SK-N-SH (cell line): ENCODE measurements at regions not wholly inside any gene's neighbourhood (a gene's known extent, or its start where the extent isn't known, plus 50 kb on each side); places are given as distances from the start of the nearest gene placed in this dataset.

Experiments
- CTCF ChIA-PET: fragments of 300-600, 350-600 bp; formaldehyde crosslinking; extraction: SDS; loops from one replicate; lab custom pipeline; 2021; lab: Yijun Ruan, JAX
- POLR2A ChIA-PET: fragments of 350-600 bp; sonication (Branson Sonifier 250); formaldehyde crosslinking; extraction: SDS; loops from one replicate; lab custom pipeline; 2020; ENCODE audit warnings: antibody characterized with exemption, inconsistent platforms; lab: Yijun Ruan, JAX
- DNase-seq: peaks from one replicate; pipeline ENCODE4 v3.0.0; 2012
- H2AFZ ChIP-seq: fragments of 200-600 bp; sonication (generic); 2 replicates; pipeline ENCODE4 v1.8.1; 2016; ENCODE audit warnings: antibody characterized with exemption, mild to moderate bottlenecking, low read depth
- H3F3A ChIP-seq: fragments of 200-600 bp; sonication (generic); replicated peaks from 2 replicates; pipeline ENCODE3; 2016; ENCODE audit warnings: antibody characterized with exemption, mild to moderate bottlenecking; ENCODE audit not compliant: insufficient read depth
- H3K27ac ChIP-seq, 2 experiments: fragments of 200-500 bp in 1 of 2; fragments of 200-600 bp in 1 of 2; sonication (Bioruptor generic) in 1 of 2; sonication (generic), shearing (Covaris generic) in 1 of 2; 2 replicates each; pipeline versions ENCODE4 v1.5.1 to v1.6.1; 2014 to 2016; ENCODE audit warnings: low read depth in 2 of 2, inconsistent platforms in 1 of 2, low read length in 1 of 2, mild to moderate bottlenecking in 1 of 2, mixed read lengths in 1 of 2
- H3K27me3 ChIP-seq: fragments of 200-600 bp; sonication (generic), shearing (Covaris generic); 2 replicates; pipeline ENCODE4 v1.6.1; 2016; ENCODE audit warnings: mixed run types; ENCODE audit not compliant: insufficient read depth
- H3K36me3 ChIP-seq, 2 experiments: fragments of 200-500 bp in 1 of 2; fragments of 200-600 bp in 1 of 2; sonication (Bioruptor generic) in 1 of 2; sonication (generic) in 1 of 2; replicated peaks in 1 of 2; 2 replicates each; pipeline versions ENCODE3 to v1.5.1; 2014 to 2016; ENCODE audit warnings: low read length in 1 of 2, mild to moderate bottlenecking in 1 of 2; ENCODE audit not compliant: insufficient read depth in 2 of 2, control insufficient read depth in 1 of 2
- H3K4me1 ChIP-seq, 2 experiments: fragments of 200-500 bp in 1 of 2; fragments of 200-600 bp in 1 of 2; sonication (Bioruptor generic) in 1 of 2; sonication (generic), shearing (Covaris generic) in 1 of 2; 2 replicates each; pipeline versions ENCODE4 v1.5.1 to v1.6.1; 2014 to 2016; ENCODE audit warnings: low read depth in 1 of 2, low read length in 1 of 2, mixed run types in 1 of 2; ENCODE audit not compliant: insufficient read depth in 2 of 2, control insufficient read depth in 1 of 2
- H3K4me2 ChIP-seq: fragments of 200-600 bp; sonication (generic), shearing (Covaris generic); 2 replicates; pipeline ENCODE4 v1.6.1; 2017; ENCODE audit warnings: mixed run types
- H3K4me3 ChIP-seq, 2 experiments: fragments of 200-500 bp in 1 of 2; fragments of 200-600 bp in 1 of 2; sonication (Bioruptor generic) in 1 of 2; sonication (generic), shearing (Covaris generic) in 1 of 2; 2 replicates each; pipeline versions ENCODE4 v1.5.1 to v1.8.1; 2014 to 2016; ENCODE audit warnings: low read depth in 2 of 2, inconsistent platforms in 1 of 2, low read length in 1 of 2, mild to moderate bottlenecking in 1 of 2, mixed read lengths in 1 of 2, moderate library complexity in 1 of 2
- H3K79me2 ChIP-seq: fragments of 200-600 bp; sonication (generic); 2 replicates; pipeline ENCODE4 v1.8.1; 2017; ENCODE audit warnings: mild to moderate bottlenecking; ENCODE audit not compliant: insufficient read depth
- H3K9ac ChIP-seq: fragments of 200-600 bp; sonication (generic); 2 replicates; pipeline ENCODE4 v1.6.1; 2017; ENCODE audit warnings: mixed run types
- H3K9me2 ChIP-seq: fragments of 200-600 bp; sonication (generic); 2 replicates; pipeline ENCODE4 v1.6.1; 2017; ENCODE audit warnings: mixed run types
- H3K9me3 ChIP-seq: fragments of 200-600 bp; sonication (generic); 2 replicates; pipeline ENCODE4 v1.6.1; 2017; ENCODE audit warnings: mixed run types, mild to moderate bottlenecking, moderate library complexity
- H4K20me1 ChIP-seq: fragments of 200-600 bp; sonication (generic); 2 replicates; pipeline ENCODE4 v1.6.1; 2017; ENCODE audit warnings: mild to moderate bottlenecking, mixed run types; ENCODE audit not compliant: insufficient read depth
- CHD2 ChIP-seq: fragments of 150-350 bp; IDR thresholded peaks from 2 replicates; pipeline ENCODE4 v1.6.1; 2018; ENCODE audit warnings: low read length; ENCODE audit not compliant: partially characterized antibody
- CTCF ChIP-seq: fragments of 200-600 bp; sonication (generic); IDR thresholded peaks from 2 replicates; pipeline ENCODE4 v1.6.1; 2017; ENCODE audit warnings: antibody characterized with exemption, mild to moderate bottlenecking, moderate library complexity
- ELF1 ChIP-seq: IDR thresholded peaks from 2 replicates; pipeline ENCODE4 v1.4.0; 2012
- FOSL2 ChIP-seq: IDR thresholded peaks from 2 replicates; pipeline ENCODE4 v1.4.0; 2012; ENCODE audit warnings: low read depth, mild to moderate bottlenecking, moderate library complexity, borderline replicate concordance
- FOXJ3 ChIP-seq: sonication (generic); formaldehyde crosslinking; IDR thresholded peaks from 2 replicates; pipeline ENCODE4 v1.5.1; 2020; ENCODE audit warnings: mild to moderate bottlenecking, missing genetic modification reagents
- FOXM1 ChIP-seq: IDR thresholded peaks from 2 replicates; pipeline ENCODE4 v1.4.0; 2012; ENCODE audit warnings: low read depth, mild to moderate bottlenecking
- GATA2 ChIP-seq: sonication (generic); formaldehyde crosslinking; IDR thresholded peaks from 2 replicates; pipeline ENCODE4 v1.5.0; 2020; ENCODE audit warnings: mild to moderate bottlenecking, missing genetic modification reagents
- JUND ChIP-seq: IDR thresholded peaks from 2 replicates; pipeline ENCODE4 v1.4.0; 2012
- MAX ChIP-seq: IDR thresholded peaks from 2 replicates; pipeline ENCODE4 v1.4.0; 2012; ENCODE audit warnings: low read depth
- MXI1 ChIP-seq: IDR thresholded peaks from 2 replicates; pipeline ENCODE4 v1.6.1; 2012; ENCODE audit warnings: mild to moderate bottlenecking, low read depth, low read length, improper control_type of control experiment
- NFIC ChIP-seq: IDR thresholded peaks from 2 replicates; pipeline ENCODE4 v1.4.0; 2012; ENCODE audit warnings: borderline replicate concordance
- NRF1 ChIP-seq: IDR thresholded peaks from 2 replicates; pipeline ENCODE4 v1.6.1; 2012; ENCODE audit warnings: low read depth, mild to moderate bottlenecking, low read length
- PBX3 ChIP-seq: IDR thresholded peaks from 2 replicates; pipeline ENCODE4; 2012
- POLR2AphosphoS5 ChIP-seq: IDR thresholded peaks from 2 replicates; pipeline ENCODE4 v1.6.1; 2012; ENCODE audit warnings: low read depth, low read length
- RAD21 ChIP-seq: IDR thresholded peaks from 2 replicates; pipeline ENCODE4 v1.6.1; 2012; ENCODE audit warnings: mild to moderate bottlenecking, low read length
- RCOR1 ChIP-seq: fragments of 150-350 bp; IDR thresholded peaks from 2 replicates; pipeline ENCODE4 v1.6.1; 2017; ENCODE audit warnings: antibody characterized with exemption, low read length
- SMC3 ChIP-seq: IDR thresholded peaks from 2 replicates; pipeline ENCODE4 v1.6.1; 2012; ENCODE audit warnings: low read depth, low read length, improper control_type of control experiment
- TAF1 ChIP-seq: IDR thresholded peaks from 2 replicates; pipeline ENCODE4 v1.6.1; 2012; ENCODE audit warnings: low read depth, mild to moderate bottlenecking, low read length, moderate library complexity, borderline replicate concordance
- TCF12 ChIP-seq: IDR thresholded peaks from 2 replicates; pipeline ENCODE4 v1.4.0; 2012
- TEAD4 ChIP-seq: IDR thresholded peaks from 2 replicates; pipeline ENCODE4 v1.4.0; 2012; ENCODE audit warnings: mild to moderate bottlenecking, borderline replicate concordance; ENCODE audit not compliant: insufficient read depth
- USF2 ChIP-seq: fragments of 150-350 bp; IDR thresholded peaks from 2 replicates; pipeline ENCODE4 v1.6.1; 2017; ENCODE audit warnings: antibody characterized with exemption, low read length, low read depth, borderline replicate concordance
- YY1 ChIP-seq: IDR thresholded peaks from 2 replicates; pipeline ENCODE4 v1.4.0; 2012; ENCODE audit warnings: low read depth, mild to moderate bottlenecking
- WGBS: methylation state at CpG from one replicate; pipeline ENCODE4 v1.1.6; 2017; ENCODE audit warnings: low lambda C conversion rate; 5-methylcytosine and 5-hydroxymethylcytosine counted together

- 97% methylated on average over 8 of the region's 8 CpGs for WGBS
- Histone ChIP-seq H2AFZ (no peak overlapping the region), H3K9ac (no peak overlapping the region), H3K79me2 (peaks cover 13% of the 10 kb centered on the region; the same call in 1 of the 2 replicates), H4K20me1 (no peaks in the 10 kb centered on the region), H3K27me3 (no peaks in the 10 kb centered on the region), H3K4me3 (no peak overlapping the region), H3K4me1 (peaks cover 0 to 27% of the 10 kb centered on the region in 2 experiments; a peak in 2 of 4 replicates), H3K9me3 (no peaks in the 10 kb centered on the region), H3K36me3 (no peaks in the 10 kb centered on the region), H3K4me2 (no peak overlapping the region), H3F3A (peaks cover 10% of the 10 kb centered on the region), H3K27ac (no peak overlapping the region), H3K9me2 (no peaks in the 10 kb centered on the region)
- no peak for DNase-seq
- ChIA-PET POLR2A (no interaction called here), CTCF (interaction anchor here (0.6 to 1.2 kb wide), 3 partner anchors 35 to 314 kb away, joined by 3 to 4 read pairs (median 3); no protein-coding TSS in a partner anchor)
- TF ChIP-seq CTCF (no peak), POLR2AphosphoS5 (no peak), TAF1 (no peak), SMC3 (no peak), FOXM1 (no peak), FOSL2 (no peak), TCF12 (no peak)
These were observed 263.2 kb upstream of the C2CD4B start for GRCh38 chr15:62428259-62428658.

- Histone ChIP-seq H3K9ac (no peak overlapping the region), H3K4me2 (no peak overlapping the region), H3F3A (peaks cover 10% of the 10 kb centered on the region), H4K20me1 (no peaks in the 10 kb centered on the region), H3K4me1 (peaks cover 0 to 27% of the 10 kb centered on the region in 2 experiments; a peak in 2 of 4 replicates), H3K9me2 (no peaks in the 10 kb centered on the region), H3K27me3 (no peaks in the 10 kb centered on the region), H2AFZ (no peak overlapping the region), H3K27ac (peak overlapping the region in 1 of 2 experiments; percentile 47; a peak in 1 of 4 replicates), H3K36me3 (no peaks in the 10 kb centered on the region), H3K79me2 (peaks cover 17% of the 10 kb centered on the region; the same call in 1 of the 2 replicates), H3K4me3 (no peak overlapping the region), H3K9me3 (no peaks in the 10 kb centered on the region)
- CTCF ChIA-PET: interaction anchor here (0.6 to 1.2 kb wide), 2 partner anchors 36 to 314 kb away, joined by 3 read pairs; no protein-coding TSS in a partner anchor
- no peak for TF ChIP-seq RAD21
- TF ChIP-seq ELF1: no peak
- no peak for TF ChIP-seq RCOR1
- TF ChIP-seq SMC3: no peak
- TF ChIP-seq USF2: no peak
- no peak for TF ChIP-seq FOXJ3
- no peak for TF ChIP-seq YY1
- no peak for TF ChIP-seq TAF1
- no peak for TF ChIP-seq JUND
- TF ChIP-seq MXI1: no peak
- TF ChIP-seq NRF1: no peak
- no peak for TF ChIP-seq NFIC
- TF ChIP-seq CTCF: no peak
- no peak for TF ChIP-seq TEAD4
- TF ChIP-seq GATA2 (CRISPR knock-in tag): no peak
- TF ChIP-seq PBX3: no peak
- TF ChIP-seq MAX: no peak
- no peak for TF ChIP-seq CHD2
- 78% methylated on average over 13 of the region's 14 CpGs for WGBS
- POLR2A ChIA-PET: no interaction called here
- peak; percentile 49 for DNase-seq
These were observed 263.9 kb upstream of the C2CD4B start for GRCh38 chr15:62428851-62429598.
